ENCODE measurements at regions not wholly inside any gene's neighbourhood (a gene's known extent, or its start where the extent isn't known, plus 50 kb on each side); places are given as distances from the start of the nearest gene placed in this dataset.

GRCh38 chr3:177512945-177513814, 315.9 kb upstream of the TBL1XR1 start:
- no peak for DNase-seq (ENCODE audit: low spot score)

- DNase-seq (ENCODE audit: low spot score): no peak
Measured at GRCh38 chr3:177513815-177514610, 316.7 kb upstream of the TBL1XR1 start.

DNA sequence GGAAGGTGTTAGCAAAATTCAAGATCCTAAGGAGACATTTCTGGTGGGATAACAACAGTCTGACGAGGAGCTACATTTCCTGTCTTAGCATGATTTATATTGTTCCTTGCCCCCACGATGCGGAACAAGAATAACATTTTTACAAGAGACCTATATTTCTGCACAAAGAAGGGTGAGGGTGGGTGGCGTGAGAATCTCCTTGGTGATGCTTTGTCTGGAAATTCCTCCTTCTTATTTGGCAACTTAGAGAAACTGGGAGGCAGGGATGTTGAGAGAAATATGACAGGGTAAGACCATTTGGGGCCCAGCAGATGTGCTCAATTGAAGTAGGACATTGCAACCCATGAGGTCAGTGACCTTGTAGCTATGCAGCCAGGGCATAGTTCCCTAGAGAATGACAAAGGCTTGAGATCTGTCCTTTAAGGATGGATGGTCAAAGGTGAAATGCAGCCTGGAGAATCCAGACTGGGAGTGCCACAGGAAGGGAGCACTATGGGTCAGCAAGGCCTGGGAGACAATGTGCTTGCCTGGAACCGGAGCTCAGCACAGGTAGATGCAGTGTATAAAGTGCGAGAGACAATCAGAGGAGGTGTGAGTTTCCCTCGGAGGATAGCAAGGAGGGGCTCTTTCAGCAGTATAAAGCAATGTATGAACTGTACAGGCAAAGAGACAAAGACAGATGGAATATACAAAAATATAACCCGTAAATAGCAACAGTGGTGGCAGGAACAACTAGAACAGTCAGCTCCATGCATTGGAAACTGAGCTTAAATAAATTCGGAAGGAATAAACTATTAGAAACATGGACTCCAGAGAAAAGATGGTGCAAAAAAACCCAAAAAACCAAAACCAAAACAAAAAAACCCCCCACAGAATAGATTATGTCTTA, 317.6 kb upstream of the TBL1XR1 start:
- no peak for DNase-seq (ENCODE audit: low spot score)

DNA sequence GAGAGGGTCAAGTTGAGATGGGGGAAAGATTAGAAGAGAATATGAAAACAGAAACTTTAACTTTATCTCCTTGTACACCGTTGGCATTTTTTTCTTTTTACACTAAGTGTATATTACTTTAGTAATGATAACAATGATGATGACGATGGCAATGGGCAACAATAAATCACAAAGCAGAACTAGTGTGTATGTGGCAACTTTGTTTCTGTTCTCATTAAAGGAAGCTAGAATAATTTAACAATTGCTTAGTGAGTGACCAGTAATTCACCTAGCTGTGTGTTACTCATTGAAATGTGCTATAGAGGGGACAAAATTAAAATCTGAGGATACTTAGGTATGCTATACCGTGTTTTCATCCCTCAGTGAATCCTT, 318.5 kb upstream of the TBL1XR1 start:
- DNase-seq (ENCODE audit: low spot score): no peak

DNA sequence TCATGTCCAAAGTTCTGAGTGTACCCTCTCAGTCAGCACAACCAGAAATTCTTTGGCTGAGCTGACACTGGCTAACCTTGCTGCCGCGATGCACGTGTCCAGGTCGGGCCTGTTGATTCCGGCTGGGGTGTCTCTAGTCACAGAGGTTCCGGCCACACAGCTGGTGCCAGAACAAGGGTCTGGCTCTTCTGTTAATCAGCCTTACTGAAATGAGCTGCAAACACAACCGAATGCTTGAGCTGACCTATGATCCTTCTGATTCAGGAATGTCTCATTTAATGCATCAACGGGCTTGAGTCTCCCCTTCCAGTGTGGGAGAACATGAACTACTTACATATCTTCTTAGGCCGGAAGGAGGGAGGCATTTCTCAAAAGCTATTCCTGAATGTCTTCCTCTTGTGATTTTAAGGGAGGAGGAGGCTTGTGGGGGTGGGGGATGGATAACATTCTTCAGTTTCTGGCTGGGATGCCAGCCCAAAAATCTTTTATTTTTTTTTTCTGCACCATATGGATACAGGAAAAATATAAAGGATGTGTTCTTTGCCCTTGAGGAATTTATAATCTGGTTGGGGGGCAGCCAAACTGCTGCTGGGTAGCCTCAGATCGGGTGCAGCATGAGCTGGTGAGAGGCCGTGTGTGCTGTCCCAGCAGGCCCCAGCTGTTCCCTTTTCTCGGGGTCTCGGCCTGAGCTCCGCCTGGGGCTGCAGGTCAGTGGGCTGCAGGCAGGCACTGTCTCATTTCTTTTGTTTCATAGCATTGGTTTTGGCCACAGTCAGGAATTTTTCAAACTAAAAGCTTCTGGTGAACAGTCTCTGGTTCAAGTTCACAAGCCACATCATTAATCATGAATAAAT, 319.1 kb upstream of the TBL1XR1 start:
- DNase-seq (ENCODE audit: low spot score): peak; percentile 78

DNA sequence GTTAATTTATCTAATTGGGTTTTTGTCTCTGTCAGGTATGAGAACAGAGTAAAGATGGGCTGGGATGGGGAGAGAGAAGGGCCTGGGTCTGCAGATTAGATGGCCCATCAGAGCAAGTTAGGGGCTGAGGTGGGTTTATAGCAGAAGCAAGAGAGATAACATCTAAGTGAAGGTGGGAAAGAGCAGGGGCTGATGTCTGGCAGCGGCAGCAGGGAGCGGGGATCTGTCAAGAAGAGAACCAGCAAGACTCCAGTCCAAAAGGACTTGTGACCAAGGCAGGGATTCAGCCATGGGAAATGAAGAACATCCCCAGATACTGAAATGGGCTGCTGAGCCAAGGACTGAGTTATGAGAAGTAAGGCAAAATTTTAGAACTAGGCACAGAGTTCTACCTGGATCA, 320.6 kb upstream of the TBL1XR1 start:
- DNase-seq (ENCODE audit: low spot score): no peak

DNA sequence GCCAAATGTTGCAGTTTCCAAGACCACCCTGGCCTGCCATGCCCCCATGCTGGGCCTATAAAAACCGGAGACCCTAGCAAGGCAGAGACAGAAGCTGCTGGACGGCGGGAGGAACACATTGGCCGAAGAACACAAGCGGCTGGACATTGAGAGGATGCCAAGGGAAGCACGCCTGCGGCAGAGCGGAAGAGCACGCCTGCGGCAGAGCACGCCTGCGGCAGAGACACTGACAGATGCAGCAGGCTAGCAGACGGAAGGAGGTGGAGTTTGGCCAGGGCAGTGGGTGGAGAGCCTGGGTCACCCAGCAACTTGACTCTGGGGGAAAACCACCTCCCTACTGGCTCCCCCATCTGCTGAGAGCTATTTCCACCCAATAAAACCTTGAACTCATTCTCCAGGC, 322.3 kb upstream of the TBL1XR1 start:
- no peak for DNase-seq (ENCODE audit: low spot score)

DNA sequence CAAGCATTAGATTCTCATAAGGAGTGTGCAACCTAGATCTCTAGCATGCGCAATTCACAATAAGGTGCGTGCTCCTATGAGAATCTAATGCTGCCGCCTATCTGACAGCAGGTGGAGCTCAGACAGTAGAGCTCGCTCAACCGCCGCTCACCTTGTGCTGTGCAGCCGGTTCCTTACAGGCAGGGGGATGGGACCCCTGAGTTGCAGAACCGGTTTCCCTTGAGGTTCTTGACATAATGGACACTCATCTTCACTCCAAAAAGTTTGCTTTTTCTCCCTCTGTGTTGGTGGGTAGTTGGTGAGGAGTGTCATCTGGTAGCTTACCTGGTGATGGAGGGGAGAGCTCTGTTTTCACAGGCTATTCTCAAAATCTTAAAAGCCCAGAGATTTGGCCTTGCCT, 324.0 kb upstream of the TBL1XR1 start:
- no peak for DNase-seq (ENCODE audit: low spot score)

DNA sequence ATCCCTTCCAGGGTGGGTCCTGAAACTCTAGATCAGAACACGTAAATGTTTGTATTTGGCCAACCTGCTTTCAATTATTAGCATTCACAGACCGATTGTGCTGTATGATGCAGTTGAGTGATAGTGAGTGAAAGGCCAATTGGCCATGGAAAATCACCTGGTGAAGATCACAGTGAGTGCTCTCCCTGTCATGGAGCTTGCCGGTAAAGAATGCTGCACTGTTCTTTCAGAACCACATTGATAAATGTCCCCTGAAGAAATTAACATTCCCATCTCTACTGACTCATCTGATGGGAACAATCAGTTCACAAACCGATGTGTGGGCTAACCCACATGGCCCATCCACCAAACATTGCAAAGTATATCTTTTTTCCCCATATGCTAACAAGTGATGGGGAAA, 324.8 kb upstream of the TBL1XR1 start:
- DNase-seq (ENCODE audit: low spot score): no peak

DNA sequence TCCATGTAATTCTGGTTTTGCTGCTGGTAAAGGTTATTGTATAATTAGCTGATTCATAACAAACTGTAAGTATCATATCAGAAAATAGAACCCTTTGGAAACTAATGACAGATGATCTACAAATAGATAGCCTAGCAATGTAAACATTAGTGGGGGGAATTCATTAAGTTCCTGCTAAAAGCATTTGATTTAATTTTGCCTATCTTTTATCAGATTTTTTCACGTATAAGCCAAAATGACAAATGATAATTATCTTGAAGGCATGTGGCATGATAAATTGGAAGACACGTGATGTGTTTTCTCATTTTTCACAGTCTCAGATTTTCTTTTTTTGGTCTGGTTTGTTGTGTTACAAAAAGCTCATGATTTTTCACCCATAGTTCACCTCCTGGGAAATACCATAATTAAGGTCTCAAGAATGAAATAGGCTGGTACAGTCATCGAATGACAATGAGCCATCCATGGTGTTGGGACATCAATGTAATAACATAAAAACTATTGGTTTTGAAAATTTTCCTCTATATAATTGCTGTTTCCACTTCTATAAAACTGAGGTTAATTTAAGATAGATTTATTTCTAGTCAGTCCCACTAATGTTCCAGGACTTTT, 325.9 kb upstream of the TBL1XR1 start:
- DNase-seq (ENCODE audit: low spot score): no peak

DNA sequence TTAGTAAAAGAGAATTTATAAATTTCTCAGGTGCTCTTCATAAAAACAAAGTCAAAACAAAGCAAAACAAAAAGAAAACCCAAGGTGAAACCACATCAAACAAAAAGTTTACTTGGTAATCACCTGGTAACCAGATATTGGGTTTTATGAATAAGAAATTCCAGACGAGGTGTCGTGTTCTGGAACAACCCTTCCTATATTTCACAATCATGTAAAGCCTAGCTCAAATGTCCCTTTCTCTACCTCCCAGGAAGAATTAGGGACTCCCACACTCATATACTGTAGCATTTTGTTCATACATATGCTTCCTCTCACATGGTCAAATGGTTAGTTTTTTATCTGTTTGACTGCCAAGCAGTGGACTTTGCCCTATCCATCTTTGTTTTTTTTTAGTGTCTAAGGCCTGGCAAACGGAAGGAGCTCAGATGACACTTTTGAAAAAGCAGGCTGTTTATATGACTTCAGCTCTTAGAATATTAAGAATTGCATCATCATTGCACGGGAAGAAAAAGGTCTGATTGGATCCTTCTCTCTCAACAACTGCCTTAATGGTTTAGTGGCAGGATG, 326.7 kb upstream of the TBL1XR1 start:
- DNase-seq (ENCODE audit: low spot score): no peak

GRCh38 chr3:177524742-177525141, 327.5 kb upstream of the TBL1XR1 start:
- no peak for DNase-seq (ENCODE audit: low spot score)

DNA sequence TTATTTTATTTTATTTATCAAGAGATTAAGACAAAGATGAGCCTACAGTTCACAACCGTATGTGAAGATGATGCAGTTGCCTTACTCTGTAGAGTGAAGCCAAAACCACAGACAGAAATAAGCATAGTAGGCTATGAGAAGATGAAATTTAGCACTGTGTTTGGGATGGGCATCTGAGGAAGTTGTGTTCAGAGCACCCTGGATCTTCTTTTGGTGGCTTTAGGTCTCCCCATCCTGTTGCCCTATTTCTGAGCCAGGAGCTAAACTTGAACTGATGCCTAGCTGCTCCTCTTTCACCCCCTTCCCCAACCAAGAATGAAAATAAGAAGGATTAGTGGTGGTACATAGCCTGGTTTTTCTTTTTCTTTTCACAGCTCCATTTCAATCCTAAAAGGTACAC, 328.1 kb upstream of the TBL1XR1 start:
- DNase-seq (ENCODE audit: low spot score): no peak

DNA sequence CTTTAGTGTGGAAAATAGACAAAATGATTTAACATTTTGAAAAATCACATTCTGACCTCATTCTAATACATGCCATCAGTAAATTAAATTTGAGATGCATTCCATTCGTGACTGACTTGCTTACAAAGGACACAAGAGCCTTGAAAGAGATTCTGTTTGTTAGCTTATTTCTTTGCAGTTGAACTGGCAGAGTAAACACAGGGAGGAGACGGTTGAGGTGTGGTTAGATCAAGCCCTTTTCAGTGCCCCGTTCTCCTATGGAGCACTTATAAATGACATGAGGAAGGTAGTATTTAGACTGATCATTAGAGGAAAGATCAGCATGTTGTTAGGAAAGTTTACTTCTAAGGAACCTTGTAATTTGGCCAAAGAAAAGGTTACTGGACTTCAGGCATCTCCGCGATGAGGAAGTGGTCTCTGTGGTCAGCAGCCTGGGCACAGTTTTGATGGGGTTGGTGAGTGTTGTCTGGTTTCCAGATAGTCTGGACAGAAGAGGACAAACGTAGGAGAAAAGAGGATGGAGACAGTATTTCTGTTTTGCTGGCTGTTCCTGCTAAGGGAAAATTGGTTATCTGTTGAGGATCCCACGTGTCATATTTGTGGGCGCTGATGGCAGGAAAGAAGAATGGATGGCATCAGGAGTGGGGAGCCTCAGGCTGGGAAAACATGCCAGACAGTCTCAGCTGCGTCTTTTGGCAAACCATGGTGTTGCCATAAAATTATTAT, 328.9 kb upstream of the TBL1XR1 start:
- DNase-seq (ENCODE audit: low spot score): no peak

- no peak for DNase-seq (ENCODE audit: low spot score)
Measured at GRCh38 chr3:177527182-177527581, 329.9 kb upstream of the TBL1XR1 start.

- no peak for DNase-seq (ENCODE audit: low spot score)
Measured at GRCh38 chr3:177528306-177529070, 331.2 kb upstream of the TBL1XR1 start.

DNA sequence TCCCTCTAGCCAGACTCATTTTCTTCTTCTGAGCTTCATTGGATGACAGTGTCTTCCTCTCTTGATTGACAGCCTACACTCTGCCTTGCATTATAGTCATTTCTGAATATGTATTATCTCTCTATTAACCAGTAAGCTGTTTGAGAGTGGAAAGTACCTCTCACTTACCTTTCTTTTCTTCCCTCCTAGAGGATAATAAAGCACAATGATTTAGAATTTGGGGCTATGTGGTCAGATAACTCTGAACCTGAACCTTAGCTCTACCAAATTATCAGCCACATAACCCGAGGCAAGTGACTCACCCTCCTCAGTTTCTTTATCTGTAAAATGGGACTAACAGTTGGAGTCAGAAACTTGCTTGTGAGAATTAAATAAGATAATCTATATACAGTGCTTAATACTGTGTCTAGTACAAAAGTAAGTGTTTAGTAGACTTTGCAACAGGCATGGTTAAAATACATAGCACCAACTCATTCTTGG, 331.8 kb upstream of the TBL1XR1 start:
- DNase-seq (ENCODE audit: low spot score): no peak

- no peak for DNase-seq (ENCODE audit: low spot score)
Measured at GRCh38 chr3:177529716-177530335, 332.5 kb upstream of the TBL1XR1 start.

- DNase-seq (ENCODE audit: low spot score): no peak
Measured at GRCh38 chr3:177530908-177531307, 333.6 kb upstream of the TBL1XR1 start.

Measured in left forelimb (tissue), 1 donor.